ENCODE measurements at regions not wholly inside any gene's neighbourhood (a gene's known extent, or its start where the extent isn't known, plus 50 kb on each side); places are given as distances from the start of the nearest gene placed in this dataset.

GRCh38 chr4:123522646-123523045 is 126.1 kb downstream of the SPRY1 start:
- no peak for FAIRE-seq
- no peaks in the 10 kb centered on the region for H3K27me3 ChIP-seq (ENCODE audit: control insufficient read depth, extremely low read depth, insufficient read depth, low read length)
- dilution Hi-C loops (cut with MboI; ENCODE audit: extremely low pct_ligation_motif_present, low sequenced_read_pairs): no loop called here

DNA sequence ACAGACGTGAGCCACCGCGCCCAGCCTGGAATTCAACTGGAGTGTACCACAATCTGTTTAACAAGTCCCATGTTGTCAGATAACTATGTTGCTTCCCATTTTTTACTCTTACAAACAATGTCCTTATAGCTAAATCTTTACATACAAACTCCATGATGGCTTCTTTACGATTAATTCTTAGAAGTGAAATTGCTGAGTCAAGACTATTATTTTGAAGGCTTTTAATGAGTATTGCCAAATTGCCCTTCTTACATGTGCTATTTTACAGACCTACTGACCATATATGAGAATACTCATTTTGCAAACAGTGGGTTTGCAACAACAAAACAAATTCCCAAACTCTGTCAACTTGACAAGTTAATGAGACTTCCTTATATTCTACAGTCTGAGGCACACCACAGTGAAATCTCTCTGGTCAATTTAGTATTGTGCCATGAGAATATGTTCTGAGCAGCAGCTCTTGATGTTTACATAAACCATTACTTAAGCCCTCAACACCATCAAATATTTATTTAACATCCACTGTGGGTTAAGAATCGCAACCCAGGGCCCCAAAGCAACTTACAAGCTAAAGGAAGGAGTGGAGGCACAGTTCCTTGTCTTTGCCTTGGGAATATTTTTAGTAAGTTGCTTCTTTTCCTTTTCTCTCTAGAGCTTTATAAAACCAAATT is 128.5 kb downstream of the SPRY1 start:
- Histone ChIP-seq H3K4me1 (ENCODE audit: control insufficient read depth, extremely low read depth, insufficient read depth, low read length) (peaks cover 14% of the 10 kb centered on the region), H3K79me2 (ENCODE audit: control insufficient read depth, insufficient read depth, low read length) (no peaks in the 10 kb centered on the region), H4K20me1 (ENCODE audit: control insufficient read depth, extremely low read depth, insufficient read depth, low read length) (no peaks in the 10 kb centered on the region), H3K27ac (ENCODE audit: control insufficient read depth, insufficient read depth, low read length) (no peak overlapping the region), H3K9me1 (ENCODE audit: control insufficient read depth, extremely low read depth, insufficient read depth, low read length) (no peaks in the 10 kb centered on the region), H3K27me3 (ENCODE audit: control insufficient read depth, extremely low read depth, insufficient read depth, low read length) (no peaks in the 10 kb centered on the region), H3K36me3 (ENCODE audit: control insufficient read depth in 2 of 2, extremely low read depth in 1 of 2, insufficient read depth in 2 of 2, low read length in 2 of 2) (no peaks in the 10 kb centered on the region), H3K4me3 (ENCODE audit: control insufficient read depth in 2 of 3, extremely low read depth in 1 of 3, insufficient read depth in 2 of 3, low read depth in 1 of 3, low read length in 3 of 3) (no peak overlapping the region), H3K4me2 (ENCODE audit: control insufficient read depth, extremely low read depth, insufficient read depth, low read depth, low read length) (no peak overlapping the region), H3K9ac (ENCODE audit: control insufficient read depth, extremely low read depth, insufficient read depth, low read length) (no peak overlapping the region), H2AFZ (ENCODE audit: control insufficient read depth, low read length) (no peak overlapping the region), H3K9me3 (ENCODE audit: control insufficient read depth, low read depth, low read length) (no peaks in the 10 kb centered on the region)
- DNase-seq (ENCODE audit: low read depth, low spot score) (no peak), FAIRE-seq (no peak)
- TF ChIP-seq CTCF (optimal IDR thresholded peaks at IDR 0.05 in 1 of 3, IDR thresholded peaks at IDR 0.05 in 1 of 3, conservative IDR thresholded peaks at IDR 0.05 in 1 of 3; ENCODE audit: extremely low read depth in 1 of 3, insufficient read depth in 2 of 3, low read length in 3 of 3): no peak
- no peak for TF ChIP-seq EZH2 (IDR thresholded peaks at IDR 0.05; ENCODE audit: low read length)
- dilution Hi-C loops (cut with MboI; ENCODE audit: extremely low pct_ligation_motif_present, low sequenced_read_pairs): no loop called here

More at GRCh38 chr4:123522646-123523045, 126.1 kb downstream of the SPRY1 start:
- no peak overlapping the region for H3K4me3 ChIP-seq (ENCODE audit: control insufficient read depth in 2 of 3, extremely low read depth in 1 of 3, insufficient read depth in 2 of 3, low read depth in 1 of 3, low read length in 3 of 3)
- H3K27ac ChIP-seq (ENCODE audit: control insufficient read depth, insufficient read depth, low read length): no peak overlapping the region
- H3K36me3 ChIP-seq (ENCODE audit: control insufficient read depth in 2 of 2, extremely low read depth in 1 of 2, insufficient read depth in 2 of 2, low read length in 2 of 2): no peaks in the 10 kb centered on the region
- no peak for DNase-seq (ENCODE audit: low read depth, low spot score)
- no peak overlapping the region for H3K9ac ChIP-seq (ENCODE audit: control insufficient read depth, extremely low read depth, insufficient read depth, low read length)
- H3K4me2 ChIP-seq (ENCODE audit: control insufficient read depth, extremely low read depth, insufficient read depth, low read depth, low read length): no peak overlapping the region
- no peaks in the 10 kb centered on the region for H3K4me1 ChIP-seq (ENCODE audit: control insufficient read depth, extremely low read depth, insufficient read depth, low read length)
- no peaks in the 10 kb centered on the region for H3K9me3 ChIP-seq (ENCODE audit: control insufficient read depth, low read depth, low read length)
- no peaks in the 10 kb centered on the region for H3K9me1 ChIP-seq (ENCODE audit: control insufficient read depth, extremely low read depth, insufficient read depth, low read length)
- H4K20me1 ChIP-seq (ENCODE audit: control insufficient read depth, extremely low read depth, insufficient read depth, low read length): no peaks in the 10 kb centered on the region
- H3K79me2 ChIP-seq (ENCODE audit: control insufficient read depth, insufficient read depth, low read length): no peaks in the 10 kb centered on the region
- TF ChIP-seq EZH2 (IDR thresholded peaks at IDR 0.05; ENCODE audit: low read length): no peak
- no peak for TF ChIP-seq CTCF (optimal IDR thresholded peaks at IDR 0.05 in 1 of 3, IDR thresholded peaks at IDR 0.05 in 1 of 3, conservative IDR thresholded peaks at IDR 0.05 in 1 of 3; ENCODE audit: extremely low read depth in 1 of 3, insufficient read depth in 2 of 3, low read length in 3 of 3)
- H2AFZ ChIP-seq (ENCODE audit: control insufficient read depth, low read length): no peak overlapping the region
